ENCODE measurements at regions not wholly inside any gene's neighbourhood (a gene's known extent, or its start where the extent isn't known, plus 50 kb on each side); places are given as distances from the start of the nearest gene placed in this dataset.

GRCh38 chr1:80639777-80640533 lies 1160.8 kb upstream of the ADGRL2 start:
- TF ChIP-seq POLR2AphosphoS5 (IDR thresholded peaks at IDR 0.05) (no peak), CTCF (IDR thresholded peaks at IDR 0.05) (no peak), POLR2A (IDR thresholded peaks at IDR 0.05) (no peak)

Data from breast epithelium (tissue), 3 donors.